KBM-7 (cell line): ENCODE measurements at regions not wholly inside any gene's neighbourhood (a gene's known extent, or its start where the extent isn't known, plus 50 kb on each side); places are given as distances from the start of the nearest gene placed in this dataset.
"Not testable (repeated sequence)": the region's sequence is repeated elsewhere in the genome, so short reads cannot be mapped to it uniquely, and the experiment has no call there.

Experiments used
- DNase-seq: peaks from one replicate; pipeline ENCODE4 v3.0.0-alpha.2; 2015
- in situ Hi-C: fragments of 300-500 bp; cut with MboI; formaldehyde crosslinking; loops from 2 replicates; pipeline ENCODE4 v1.14.3; 2020; ENCODE audit warnings: low sequenced_read_pairs, low pct_unique_long_range_greater_than_20kb, mixed read lengths

GRCh38 chr1:121087221-121087620, 96.9 kb downstream of the FAM72B start:
- DNase-seq = peak; percentile 39
- in situ Hi-C loops = not testable (repeated sequence)

GRCh38 chr1:121088568-121088967, 95.6 kb downstream of the FAM72B start:
- DNase-seq, in situ Hi-C loops: not testable (repeated sequence)

GRCh38 chr1:121092329-121092968, 91.7 kb downstream of the FAM72B start:
- DNase-seq = peak; percentile 94
- in situ Hi-C loops = not testable (repeated sequence)

GRCh38 chr1:121095014-121095413, 89.1 kb downstream of the FAM72B start:
- DNase-seq, in situ Hi-C loops: not testable (repeated sequence)

GRCh38 chr1:121097127-121097866, 86.8 kb downstream of the FAM72B start:
- peak; percentile 82 for DNase-seq
- in situ Hi-C loops = not testable (repeated sequence)

- in situ Hi-C loops, DNase-seq: not testable (repeated sequence)
These were observed 86.3 kb downstream of the FAM72B start for GRCh38 chr1:121097867-121098215.

GRCh38 chr1:121109025-121109424, 75.1 kb downstream of the FAM72B start:
- DNase-seq, in situ Hi-C loops: not testable (repeated sequence)

GRCh38 chr1:121116522-121117297, 67.4 kb downstream of the FAM72B start:
- in situ Hi-C loops, DNase-seq: not testable (repeated sequence)

- in situ Hi-C loops, DNase-seq: not testable (repeated sequence)
These were observed 66.9 kb downstream of the FAM72B start for GRCh38 chr1:121117298-121117611.

- DNase-seq, in situ Hi-C loops: not testable (repeated sequence)
These were observed 66.3 kb downstream of the FAM72B start for GRCh38 chr1:121117622-121118479.
